Fibroblast of lung (primary cell): ENCODE measurements at regions not wholly inside any gene's neighbourhood (a gene's known extent, or its start where the extent isn't known, plus 50 kb on each side); places are given as distances from the start of the nearest gene placed in this dataset.

Experiments
- DNase-seq, 2 donors: peaks; one replicate each; pipeline versions ENCODE4 v3.0.0 to v3.0.0-alpha.2; 2010; ENCODE audit warnings: low read depth in 2 of 2
- H2AFZ ChIP-seq: 2 replicates; pipeline ENCODE4 v1.5.1; 2012; ENCODE audit warnings: low read length, control low read depth, inconsistent platforms
- H3K27ac ChIP-seq: 2 replicates; pipeline ENCODE4 v1.5.1; 2011; ENCODE audit warnings: low read length, control low read depth; ENCODE audit not compliant: insufficient read depth
- H3K27me3 ChIP-seq: 2 replicates; pipeline ENCODE4 v1.5.1; 2011; ENCODE audit warnings: mild to moderate bottlenecking, low read length; ENCODE audit not compliant: control insufficient read depth, insufficient read depth
- H3K36me3 ChIP-seq: 2 replicates; pipeline ENCODE4 v1.5.1; 2011; ENCODE audit warnings: low read length; ENCODE audit not compliant: control insufficient read depth, insufficient read depth
- H3K4me1 ChIP-seq: 2 replicates; pipeline ENCODE4 v1.5.1; 2011; ENCODE audit warnings: low read length; ENCODE audit not compliant: control insufficient read depth, insufficient read depth; ENCODE audit errors: extremely low read depth
- H3K4me2 ChIP-seq: 2 replicates; pipeline ENCODE4 v1.5.1; 2011; ENCODE audit warnings: low read length, control low read depth; ENCODE audit not compliant: insufficient read depth; ENCODE audit errors: extremely low read depth
- H3K4me3 ChIP-seq, 4 experiments: fragments of 200-600 bp in 1 of 4; sonication (generic) in 1 of 4; replicated peaks in 1 of 4; 2 replicates each; pipeline ENCODE4 v1.5.1; 2011 to 2016; ENCODE audit warnings: low read length in 4 of 4, low read depth in 3 of 4, mild to moderate bottlenecking in 3 of 4, control low read depth in 2 of 4, inconsistent platforms in 1 of 4, mixed read lengths in 1 of 4; ENCODE audit not compliant: insufficient read depth in 1 of 4; ENCODE audit errors: control extremely low read depth in 1 of 4
- H3K79me2 ChIP-seq: 2 replicates; pipeline ENCODE4 v1.5.1; 2012; ENCODE audit warnings: mild to moderate bottlenecking, low read length, inconsistent platforms; ENCODE audit not compliant: control insufficient read depth, insufficient read depth
- H3K9ac ChIP-seq: 2 replicates; pipeline ENCODE4 v1.5.1; 2011; ENCODE audit warnings: mild to moderate bottlenecking, low read length, control low read depth; ENCODE audit not compliant: insufficient read depth
- H3K9me3 ChIP-seq: 2 replicates; pipeline ENCODE4 v1.5.1; 2012; ENCODE audit warnings: low read depth, low read length; ENCODE audit not compliant: control insufficient read depth, insufficient read depth
- H4K20me1 ChIP-seq: 2 replicates; pipeline ENCODE4 v1.5.1; 2011; ENCODE audit warnings: low read length; ENCODE audit not compliant: control insufficient read depth, insufficient read depth; ENCODE audit errors: extremely low read depth
- CTCF ChIP-seq, 2 donors: IDR thresholded peaks in 1 of 2; conservative IDR thresholded peaks in 1 of 2; 1 replicate in 1 of 2; 2 replicates in 1 of 2; pipeline ENCODE4 v1.5.1; 2011 to 2012; ENCODE audit warnings: low read length in 2 of 2, control low read depth in 1 of 2, inconsistent platforms in 1 of 2, low read depth in 1 of 2, mild to moderate bottlenecking in 1 of 2
- EZH2 ChIP-seq: IDR thresholded peaks from 2 replicates; pipeline ENCODE4 v1.5.1; 2012; ENCODE audit warnings: low read length, control low read depth, mild to moderate bottlenecking; ENCODE audit errors: missing control alignments

GRCh38 chr13:63704521-63704920 lies 2288.9 kb upstream of the PCDH20 start:
- Histone ChIP-seq H3K27ac (no peak overlapping the region), H3K27me3 (no peaks in the 10 kb centered on the region), H3K4me3 (no peak overlapping the region), H3K79me2 (no peaks in the 10 kb centered on the region), H3K4me1 (no peaks in the 10 kb centered on the region), H3K36me3 (no peaks in the 10 kb centered on the region), H2AFZ (no peak overlapping the region), H4K20me1 (no peaks in the 10 kb centered on the region), H3K9ac (no peak overlapping the region), H3K4me2 (no peak overlapping the region), H3K9me3 (no peaks in the 10 kb centered on the region)
- DNase-seq = no peak
- TF ChIP-seq EZH2 = no peak
- TF ChIP-seq CTCF (conservative IDR thresholded peaks at IDR 0.05 in 1 of 2, IDR thresholded peaks at IDR 0.05 in 1 of 2; ENCODE audit: low read depth in 1 of 2, low read length in 2 of 2) = no peak

GRCh38 chr13:63700350-63700749 lies 2284.7 kb upstream of the PCDH20 start:
- H4K20me1 ChIP-seq = no peaks in the 10 kb centered on the region
- H3K9ac ChIP-seq = no peak overlapping the region
- H3K9me3 ChIP-seq = no peaks in the 10 kb centered on the region
- no peaks in the 10 kb centered on the region for H3K36me3 ChIP-seq
- H3K4me3 ChIP-seq = no peak overlapping the region
- DNase-seq = no peak
- H3K4me2 ChIP-seq = no peak overlapping the region
- no peaks in the 10 kb centered on the region for H3K79me2 ChIP-seq
- H3K27ac ChIP-seq = no peak overlapping the region
- TF ChIP-seq CTCF (conservative IDR thresholded peaks at IDR 0.05 in 1 of 2, IDR thresholded peaks at IDR 0.05 in 1 of 2; ENCODE audit: low read depth in 1 of 2, low read length in 2 of 2) = no peak
- no peak for TF ChIP-seq EZH2
- no peaks in the 10 kb centered on the region for H3K27me3 ChIP-seq
- H2AFZ ChIP-seq = no peak overlapping the region
- H3K4me1 ChIP-seq = no peaks in the 10 kb centered on the region

GRCh38 chr13:63699948-63700347 lies 2284.3 kb upstream of the PCDH20 start:
- Histone ChIP-seq H3K27me3 (no peaks in the 10 kb centered on the region), H2AFZ (no peak overlapping the region), H3K4me3 (no peak overlapping the region), H3K4me2 (no peak overlapping the region), H3K9ac (no peak overlapping the region), H3K9me3 (no peaks in the 10 kb centered on the region), H3K79me2 (no peaks in the 10 kb centered on the region), H3K36me3 (no peaks in the 10 kb centered on the region), H3K27ac (no peak overlapping the region), H4K20me1 (no peaks in the 10 kb centered on the region), H3K4me1 (no peaks in the 10 kb centered on the region)
- TF ChIP-seq CTCF (conservative IDR thresholded peaks at IDR 0.05 in 1 of 2, IDR thresholded peaks at IDR 0.05 in 1 of 2; ENCODE audit: low read depth in 1 of 2, low read length in 2 of 2) (no peak), EZH2 (no peak)
- no peak for DNase-seq
